PFSK-1 (cell line): ENCODE measurements at regions not wholly inside any gene's neighbourhood (a gene's known extent, or its start where the extent isn't known, plus 50 kb on each side); places are given as distances from the start of the nearest gene placed in this dataset.

Experiments
- FOXP2 ChIP-seq: optimal IDR thresholded peaks from 2 replicates; pipeline ENCODE3; 2011; ENCODE audit warnings: borderline replicate concordance, control low read depth, inconsistent platforms; ENCODE audit not compliant: insufficient read depth; ENCODE audit errors: extremely low read length, extremely low read depth
- POLR2AphosphoS5 ChIP-seq: IDR thresholded peaks from 2 replicates; pipeline ENCODE4 v1.6.1; 2012; ENCODE audit warnings: low read depth, mild to moderate bottlenecking, control low read depth, low read length, moderate library complexity
- SIN3A ChIP-seq: IDR thresholded peaks from 2 replicates; pipeline ENCODE4 v1.6.1; 2012; ENCODE audit warnings: mild to moderate bottlenecking, low read length, moderate library complexity, borderline replicate concordance; ENCODE audit not compliant: insufficient read depth
- TAF1 ChIP-seq: IDR thresholded peaks from 2 replicates; pipeline ENCODE4 v1.6.1; 2012; ENCODE audit warnings: low read length, control low read depth, borderline replicate concordance; ENCODE audit not compliant: insufficient read depth
- TF ChIP-seq, protein P1 (sequence below), 2 experiments: IDR thresholded peaks; 2 replicates each; pipeline versions ENCODE4 v1.6.1 to v1.8.0; 2011 to 2012; ENCODE audit warnings: low read depth in 2 of 2, low read length in 2 of 2, control low read depth in 1 of 2, inconsistent platforms in 1 of 2, mild to moderate bottlenecking in 1 of 2, moderate library complexity in 1 of 2; ENCODE audit not compliant: insufficient read depth in 1 of 2

DNA sequence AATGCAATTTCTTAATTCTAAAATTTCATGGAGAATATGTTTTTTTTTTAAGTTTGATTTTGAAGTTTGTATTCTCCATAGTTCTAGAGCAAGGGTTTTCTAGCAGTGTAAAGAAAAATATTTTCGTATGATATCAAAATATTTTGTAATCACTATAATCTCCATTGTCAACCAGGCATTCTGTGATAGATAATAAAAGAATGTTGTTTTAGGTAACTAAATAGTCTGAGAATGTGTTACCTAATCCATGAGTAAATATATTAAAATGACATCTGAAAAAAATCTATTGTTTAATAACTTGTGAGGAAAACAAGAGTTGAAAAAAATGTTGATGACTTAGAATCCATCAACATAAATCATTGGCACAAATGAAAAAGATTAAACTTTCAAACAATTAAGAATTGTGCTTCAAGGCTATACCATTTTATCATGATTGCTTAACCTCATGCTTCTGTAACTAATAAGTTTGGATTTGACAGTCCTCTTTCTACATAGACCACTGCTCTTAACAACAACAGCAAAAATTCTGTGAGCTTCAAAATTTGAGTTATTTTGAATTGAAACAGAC is 2211.8 kb downstream of the LRRC4C start:
- TF ChIP-seq TAF1 = no peak
- TF ChIP-seq FOXP2 = no peak

DNA sequence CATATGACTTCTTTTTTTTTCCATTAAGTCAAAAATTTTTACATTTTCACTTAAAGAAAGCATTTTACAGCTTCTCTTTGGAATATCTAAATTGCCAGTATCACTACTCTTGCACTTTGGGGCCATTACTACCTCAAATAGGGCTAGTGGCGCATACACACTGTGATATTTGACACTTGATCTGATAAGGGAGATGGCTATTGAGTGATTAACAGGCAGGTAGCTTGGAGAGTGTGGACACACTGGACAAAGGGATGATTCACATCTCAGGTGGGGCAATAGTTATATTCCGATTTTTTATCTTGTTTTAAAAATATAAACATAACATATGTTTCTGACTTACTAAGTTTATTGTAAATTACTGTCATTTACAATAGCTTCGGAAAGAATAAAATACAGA is 2219.9 kb downstream of the LRRC4C start:
- TF ChIP-seq FOXP2 (no peak), SIN3A (no peak), TAF1 (no peak), POLR2AphosphoS5 (no peak)
- TF ChIP-seq, protein P1, sequence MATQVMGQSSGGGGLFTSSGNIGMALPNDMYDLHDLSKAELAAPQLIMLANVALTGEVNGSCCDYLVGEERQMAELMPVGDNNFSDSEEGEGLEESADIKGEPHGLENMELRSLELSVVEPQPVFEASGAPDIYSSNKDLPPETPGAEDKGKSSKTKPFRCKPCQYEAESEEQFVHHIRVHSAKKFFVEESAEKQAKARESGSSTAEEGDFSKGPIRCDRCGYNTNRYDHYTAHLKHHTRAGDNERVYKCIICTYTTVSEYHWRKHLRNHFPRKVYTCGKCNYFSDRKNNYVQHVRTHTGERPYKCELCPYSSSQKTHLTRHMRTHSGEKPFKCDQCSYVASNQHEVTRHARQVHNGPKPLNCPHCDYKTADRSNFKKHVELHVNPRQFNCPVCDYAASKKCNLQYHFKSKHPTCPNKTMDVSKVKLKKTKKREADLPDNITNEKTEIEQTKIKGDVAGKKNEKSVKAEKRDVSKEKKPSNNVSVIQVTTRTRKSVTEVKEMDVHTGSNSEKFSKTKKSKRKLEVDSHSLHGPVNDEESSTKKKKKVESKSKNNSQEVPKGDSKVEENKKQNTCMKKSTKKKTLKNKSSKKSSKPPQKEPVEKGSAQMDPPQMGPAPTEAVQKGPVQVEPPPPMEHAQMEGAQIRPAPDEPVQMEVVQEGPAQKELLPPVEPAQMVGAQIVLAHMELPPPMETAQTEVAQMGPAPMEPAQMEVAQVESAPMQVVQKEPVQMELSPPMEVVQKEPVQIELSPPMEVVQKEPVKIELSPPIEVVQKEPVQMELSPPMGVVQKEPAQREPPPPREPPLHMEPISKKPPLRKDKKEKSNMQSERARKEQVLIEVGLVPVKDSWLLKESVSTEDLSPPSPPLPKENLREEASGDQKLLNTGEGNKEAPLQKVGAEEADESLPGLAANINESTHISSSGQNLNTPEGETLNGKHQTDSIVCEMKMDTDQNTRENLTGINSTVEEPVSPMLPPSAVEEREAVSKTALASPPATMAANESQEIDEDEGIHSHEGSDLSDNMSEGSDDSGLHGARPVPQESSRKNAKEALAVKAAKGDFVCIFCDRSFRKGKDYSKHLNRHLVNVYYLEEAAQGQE (IDR thresholded peaks at IDR 0.05; ENCODE audit: insufficient read depth in 1 of 2, low read depth in 2 of 2, low read length in 2 of 2) = no peak

DNA sequence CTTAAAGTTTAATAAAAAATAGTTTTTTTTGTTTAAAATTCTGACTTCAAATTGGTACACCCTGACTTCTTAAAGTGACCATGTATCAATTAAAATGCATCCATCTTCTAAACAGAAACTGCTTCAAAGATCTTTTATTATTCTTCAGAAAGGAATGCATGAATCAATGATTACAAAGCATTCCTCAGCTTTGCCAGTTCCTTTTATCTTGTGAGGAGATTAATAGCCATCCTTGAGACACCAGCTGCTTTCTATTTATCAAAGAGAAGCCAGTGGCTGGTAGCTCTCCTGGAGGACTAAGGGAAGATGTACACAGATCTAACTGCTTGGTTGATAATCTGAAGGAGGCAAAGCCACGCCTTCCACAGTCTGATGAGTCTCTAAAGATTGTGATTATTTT is 2222.5 kb downstream of the LRRC4C start:
- TF ChIP-seq SIN3A = no peak
- TF ChIP-seq TAF1 = no peak
- TF ChIP-seq FOXP2 = no peak
- TF ChIP-seq POLR2AphosphoS5 = no peak
- TF ChIP-seq, protein P1 (IDR thresholded peaks at IDR 0.05; ENCODE audit: insufficient read depth in 1 of 2, low read depth in 2 of 2, low read length in 2 of 2) = no peak

DNA sequence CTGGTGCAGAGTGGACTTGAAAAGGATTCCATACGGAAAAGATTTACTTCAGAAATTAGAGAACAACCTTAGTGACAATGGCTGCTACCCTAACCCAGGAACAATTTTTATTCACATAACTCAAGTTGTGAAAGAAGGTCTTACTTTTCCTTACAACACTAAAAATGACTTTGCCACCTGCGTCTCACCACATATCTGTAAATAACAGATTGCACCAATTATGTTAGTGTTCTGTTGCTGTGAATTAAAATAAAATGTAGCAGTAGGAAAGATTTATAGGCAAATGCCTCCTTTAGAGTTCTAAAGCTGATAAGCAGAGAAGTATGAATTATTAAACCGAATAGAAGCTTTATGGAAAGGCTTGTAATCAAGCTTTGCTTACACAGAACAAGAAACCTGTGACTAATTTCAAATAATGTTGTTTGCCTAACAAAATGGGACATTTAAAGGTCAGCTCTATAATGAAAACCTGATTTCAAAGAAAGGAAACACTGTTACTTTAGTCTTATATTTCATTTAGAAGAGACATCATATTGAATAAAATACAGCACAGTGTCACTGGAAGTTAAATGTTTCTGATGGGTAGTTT is 2237.8 kb downstream of the LRRC4C start:
- no peak for TF ChIP-seq SIN3A
- TF ChIP-seq POLR2AphosphoS5 = no peak
- no peak for TF ChIP-seq TAF1
- TF ChIP-seq, protein P1 (IDR thresholded peaks at IDR 0.05; ENCODE audit: insufficient read depth in 1 of 2, low read depth in 2 of 2, low read length in 2 of 2) = no peak
- TF ChIP-seq FOXP2 = no peak

DNA sequence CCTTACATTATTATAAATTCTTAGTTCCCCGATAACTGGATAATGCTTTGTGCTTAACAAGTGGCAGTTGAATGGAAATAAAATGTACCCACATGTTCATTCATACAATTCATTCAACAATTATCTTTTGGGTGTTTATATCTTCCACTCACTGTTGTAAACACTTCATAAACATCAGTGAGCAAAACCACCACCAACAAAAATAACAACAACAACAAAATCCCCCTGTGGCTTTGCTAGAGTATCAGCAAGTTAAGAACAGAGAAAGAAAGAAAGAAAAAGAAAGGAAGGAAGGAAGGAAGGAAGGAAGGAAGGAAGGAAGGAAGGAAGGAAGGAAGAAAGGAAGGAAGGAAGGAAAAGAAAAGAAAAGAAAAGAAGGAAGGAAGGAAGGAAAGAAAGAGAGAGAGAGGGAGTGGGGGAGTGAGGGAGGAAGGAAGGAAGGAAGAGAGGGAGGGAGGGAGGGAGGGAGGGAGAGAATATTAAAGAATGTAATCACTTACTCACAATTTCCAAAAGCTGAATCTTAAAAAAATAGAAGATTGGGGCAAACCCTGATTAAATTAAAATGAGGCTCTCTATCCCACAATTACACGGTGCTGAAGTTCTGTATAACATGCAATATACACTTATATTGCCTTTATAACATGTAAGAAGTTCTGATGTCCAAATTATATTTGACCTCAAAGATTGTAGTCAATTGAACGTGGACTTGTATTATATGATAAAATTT is 2238.8 kb downstream of the LRRC4C start:
- TF ChIP-seq SIN3A (no peak), TAF1 (no peak), POLR2AphosphoS5 (no peak), FOXP2 (no peak)
- TF ChIP-seq, protein P1 (IDR thresholded peaks at IDR 0.05; ENCODE audit: insufficient read depth in 1 of 2, low read depth in 2 of 2, low read length in 2 of 2) = no peak
